OCI-LY1 (cell line): ENCODE measurements at regions not wholly inside any gene's neighbourhood (a gene's known extent, or its start where the extent isn't known, plus 50 kb on each side); places are given as distances from the start of the nearest gene placed in this dataset.

ENCODE experiments used
- H2AFZ ChIP-seq: fragments of 200-600 bp; sonication (generic), shearing (Covaris generic); 2 replicates; pipeline ENCODE4 v1.6.0; 2014; ENCODE audit warnings: antibody characterized with exemption, mild to moderate bottlenecking, low read length
- H3F3A ChIP-seq: fragments of 200-600 bp; sonication (generic), shearing (Covaris generic); 2 replicates; pipeline ENCODE4 v1.6.0; 2014; ENCODE audit warnings: mild to moderate bottlenecking, antibody characterized with exemption, low read length, moderate library complexity; ENCODE audit not compliant: insufficient read depth
- H3K27ac ChIP-seq: fragments of 200-600 bp; sonication (generic); 2 replicates; pipeline ENCODE4 v1.5.1; 2014; ENCODE audit warnings: low read length, mixed run types, mild to moderate bottlenecking, low read depth; ENCODE audit not compliant: poor library complexity, severe bottlenecking
- H3K27me3 ChIP-seq: fragments of 200-600 bp; sonication (generic); 2 replicates; pipeline ENCODE4 v1.6.0; 2014; ENCODE audit warnings: antibody characterized with exemption, mild to moderate bottlenecking, low read length, moderate library complexity; ENCODE audit not compliant: insufficient read depth
- H3K36me3 ChIP-seq: fragments of 200-600 bp; sonication (generic); 2 replicates; pipeline ENCODE4 v1.6.1; 2014; ENCODE audit warnings: mild to moderate bottlenecking, antibody characterized with exemption, low read length, moderate library complexity, mixed read lengths; ENCODE audit not compliant: insufficient read depth
- H3K4me1 ChIP-seq: fragments of 200-600 bp; sonication (generic); 2 replicates; pipeline ENCODE4 v1.5.1; 2014; ENCODE audit warnings: mild to moderate bottlenecking, low read length, moderate library complexity; ENCODE audit not compliant: insufficient read depth, severe bottlenecking
- H3K4me2 ChIP-seq: fragments of 200-600 bp; sonication (generic), shearing (Covaris generic); 2 replicates; pipeline ENCODE4 v1.6.1; 2014; ENCODE audit warnings: low read length
- H3K4me3 ChIP-seq: fragments of 200-600 bp; sonication (generic); 2 replicates; pipeline ENCODE4 v1.5.1; 2014; ENCODE audit warnings: low read length, low read depth, mild to moderate bottlenecking, mixed read lengths; ENCODE audit not compliant: poor library complexity, severe bottlenecking
- H3K79me2 ChIP-seq: fragments of 200-600 bp; shearing (Covaris generic); 2 replicates; pipeline ENCODE4 v1.6.1; 2016; ENCODE audit warnings: mixed run types, low read length, mixed read lengths; ENCODE audit not compliant: insufficient read depth
- H3K9ac ChIP-seq: fragments of 200-600 bp; sonication (generic), shearing (Covaris generic); 2 replicates; pipeline ENCODE4 v1.6.1; 2014; ENCODE audit warnings: mild to moderate bottlenecking, low read length, mixed read lengths
- H3K9me2 ChIP-seq: fragments of 200-600 bp; sonication (generic), shearing (Covaris generic); 2 replicates; pipeline ENCODE4 v1.6.1; 2014; ENCODE audit warnings: low read depth, mild to moderate bottlenecking, low read length, mixed read lengths
- H3K9me3 ChIP-seq: fragments of 200-600 bp; shearing (Covaris generic); 2 replicates; pipeline ENCODE4 v1.6.1; 2014; ENCODE audit warnings: low read length, mixed read lengths
- H4K20me1 ChIP-seq: fragments of 200-600 bp; sonication (generic), shearing (Covaris generic); 2 replicates; pipeline ENCODE4 v1.6.0; 2016; ENCODE audit warnings: mild to moderate bottlenecking, low read length; ENCODE audit not compliant: insufficient read depth
- CTCF ChIP-seq: fragments of 200-600 bp; sonication (generic), shearing (Covaris generic); IDR thresholded peaks from 2 replicates; pipeline ENCODE4 v1.5.1; 2017; ENCODE audit warnings: mild to moderate bottlenecking, antibody characterized with exemption, low read length, moderate library complexity, mixed read lengths
- EZH2 ChIP-seq: fragments of 200-600 bp; sonication (generic), shearing (Covaris generic); IDR thresholded peaks from 2 replicates; pipeline ENCODE4 v1.8.0; 2017; ENCODE audit warnings: borderline replicate concordance, mixed run types, mild to moderate bottlenecking, antibody characterized with exemption, low read length, moderate library complexity, mixed read lengths

- Histone ChIP-seq H3K27ac (no peak overlapping the region), H3K4me1 (no peaks in the 10 kb centered on the region), H3K9me2 (no peaks in the 10 kb centered on the region), H3K4me2 (no peak overlapping the region), H3K27me3 (no peaks in the 10 kb centered on the region), H3K9me3 (no peaks in the 10 kb centered on the region), H3K36me3 (no peaks in the 10 kb centered on the region), H3K9ac (no peak overlapping the region), H2AFZ (no peak overlapping the region), H3K4me3 (no peak overlapping the region), H4K20me1 (no peaks in the 10 kb centered on the region), H3F3A (no peaks in the 10 kb centered on the region), H3K79me2 (no peaks in the 10 kb centered on the region)
- no peak for TF ChIP-seq EZH2
These were observed 368.4 kb upstream of the MIR17HG start for GRCh38 chr13:90979059-90979458.

- Histone ChIP-seq H3K27ac (no peak overlapping the region), H3K9me2 (no peaks in the 10 kb centered on the region), H3K79me2 (no peaks in the 10 kb centered on the region), H3K9ac (no peak overlapping the region), H3K4me1 (no peaks in the 10 kb centered on the region), H2AFZ (no peak overlapping the region), H4K20me1 (no peaks in the 10 kb centered on the region), H3K27me3 (no peaks in the 10 kb centered on the region), H3F3A (no peaks in the 10 kb centered on the region), H3K9me3 (no peaks in the 10 kb centered on the region), H3K4me3 (no peak overlapping the region), H3K36me3 (no peaks in the 10 kb centered on the region), H3K4me2 (no peak overlapping the region)
- TF ChIP-seq EZH2 (no peak), CTCF (no peak)
These were observed 362.7 kb upstream of the MIR17HG start for GRCh38 chr13:90984756-90985155.

GRCh38 chr13:90995001-90995400, 352.5 kb upstream of the MIR17HG start:
- H3K27ac ChIP-seq = no peak overlapping the region
- H3K4me1 ChIP-seq = no peaks in the 10 kb centered on the region
- H3K9me2 ChIP-seq = no peaks in the 10 kb centered on the region
- TF ChIP-seq EZH2 (no peak), CTCF (no peak)
- H3K4me3 ChIP-seq = no peak overlapping the region
- no peak overlapping the region for H3K4me2 ChIP-seq
- no peaks in the 10 kb centered on the region for H3K9me3 ChIP-seq
- no peaks in the 10 kb centered on the region for H3K36me3 ChIP-seq
- H3K27me3 ChIP-seq = no peaks in the 10 kb centered on the region
- H3K9ac ChIP-seq = no peak overlapping the region
- no peaks in the 10 kb centered on the region for H3K79me2 ChIP-seq
- no peaks in the 10 kb centered on the region for H3F3A ChIP-seq
- H4K20me1 ChIP-seq = no peaks in the 10 kb centered on the region
- H2AFZ ChIP-seq = no peak overlapping the region

- H4K20me1 ChIP-seq = no peaks in the 10 kb centered on the region
- H3K9me2 ChIP-seq = no peaks in the 10 kb centered on the region
- no peaks in the 10 kb centered on the region for H3F3A ChIP-seq
These were observed 351.9 kb upstream of the MIR17HG start for GRCh38 chr13:90995614-90996013.

More at GRCh38 chr13:90995614-90996013, 351.9 kb upstream of the MIR17HG start:
- no peaks in the 10 kb centered on the region for H3K9me3 ChIP-seq
- H3K4me2 ChIP-seq = no peak overlapping the region
- H3K4me1 ChIP-seq = no peaks in the 10 kb centered on the region
- H3K9ac ChIP-seq = no peak overlapping the region
- H3K36me3 ChIP-seq = no peaks in the 10 kb centered on the region
- TF ChIP-seq CTCF (no peak), EZH2 (no peak)
- no peak overlapping the region for H3K4me3 ChIP-seq
- H3K79me2 ChIP-seq = no peaks in the 10 kb centered on the region
- H2AFZ ChIP-seq = no peak overlapping the region
- H3K27me3 ChIP-seq = no peaks in the 10 kb centered on the region
- H3K27ac ChIP-seq = no peak overlapping the region
